Upper lobe of left lung (tissue), 6 donors: ENCODE measurements at regions not wholly inside any gene's neighbourhood (a gene's known extent, or its start where the extent isn't known, plus 50 kb on each side); places are given as distances from the start of the nearest gene placed in this dataset.

Experiments used
- ATAC-seq, 2 donors: fragments of 200-7000 bp; cut with Tn5 transposase; one replicate each; pipeline ENCODE4 v1.9.1; 2022; ENCODE audit warnings: mild to moderate bottlenecking in 2 of 2, moderate library complexity in 2 of 2; ENCODE audit not compliant: low FRiP score in 2 of 2
- DNase-seq, 2 donors: peaks; one replicate each; pipeline ENCODE4 v3.0.0-alpha.2; 2019 to 2020
- H3K27ac ChIP-seq, 4 donors: fragments of 200-600 bp; sonication (generic); one replicate each; pipeline ENCODE4 v1.5.1; 2016 to 2019
- H3K27me3 ChIP-seq, 4 donors: fragments of 200-600 bp; sonication (generic); one replicate each; pipeline ENCODE4 v1.5.1; 2017 to 2019
- H3K36me3 ChIP-seq, 4 donors: fragments of 200-600 bp; sonication (generic); one replicate each; pipeline ENCODE4 v1.5.1; 2016 to 2019
- H3K4me1 ChIP-seq, 4 donors: fragments of 200-600 bp; sonication (generic); one replicate each; pipeline ENCODE4 v1.5.1; 2018 to 2019
- H3K4me3 ChIP-seq, 4 donors: fragments of 200-600 bp; sonication (generic); one replicate each; pipeline ENCODE4 v1.5.1; 2017 to 2019; ENCODE audit warnings: mild to moderate bottlenecking in 2 of 4, moderate library complexity in 1 of 4
- H3K9me3 ChIP-seq, 4 donors: fragments of 200-600 bp; sonication (generic); one replicate each; pipeline ENCODE4 v1.5.1; 2018 to 2019
- EP300 ChIP-seq, 4 donors: sonication (generic); formaldehyde crosslinking; IDR thresholded peaks; one replicate each; pipeline ENCODE4 v1.5.1; 2017; ENCODE audit warnings: antibody characterized with exemption in 4 of 4, control low read depth in 2 of 4
- POLR2A ChIP-seq, 4 donors: fragments of 450-650 bp; IDR thresholded peaks; one replicate each; pipeline ENCODE4 v1.5.1; 2016 to 2017; ENCODE audit warnings: antibody characterized with exemption in 4 of 4, mild to moderate bottlenecking in 2 of 4
- POLR2AphosphoS5 ChIP-seq, 2 donors: sonication (generic); formaldehyde crosslinking; IDR thresholded peaks; one replicate each; pipeline ENCODE4 v1.5.1; 2017; ENCODE audit warnings: antibody characterized with exemption in 2 of 2
- WGBS, 2 donors: methylation state at CpG; one replicate each; pipeline ENCODE4 v1.1.5; 2017 to 2018; 5-methylcytosine and 5-hydroxymethylcytosine counted together
- TF ChIP-seq, protein P1 (sequence below), 6 experiments: fragments of 450-650 bp in 4 of 6; fragments of 200-600 bp in 2 of 6; sonication (generic) in 2 of 6; IDR thresholded peaks; one replicate each; pipeline ENCODE4 v1.5.1; 2016 to 2019; ENCODE audit warnings: antibody characterized with exemption in 6 of 6
- donor health status: DM: no; HTN: no; CAD: no; lungs with moderate emphysema.
- donor health status: DM: no; HTN: yes; CAD: no; lungs with severe emphysema.

DNA sequence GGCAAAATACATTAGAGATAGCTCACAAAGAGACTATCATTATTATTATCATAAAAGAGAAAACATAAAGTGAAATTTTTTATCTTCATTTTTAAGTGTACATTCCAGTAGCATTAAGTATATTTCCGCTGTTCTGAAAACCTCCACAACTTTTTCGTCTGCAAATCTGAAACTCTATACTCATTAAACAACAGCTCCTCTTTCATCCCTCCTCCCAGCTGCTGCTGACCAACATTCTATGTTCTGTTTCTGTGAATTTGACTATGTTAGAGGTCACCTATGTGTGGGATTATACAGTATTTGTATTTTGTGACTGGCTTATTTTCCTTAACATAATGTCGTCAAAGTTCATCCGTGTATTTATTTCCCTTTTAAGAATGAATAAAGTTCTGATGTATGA, 429.3 kb upstream of the TPK1 start:
- no peak overlapping the region for H3K27ac ChIP-seq
- H3K27me3 ChIP-seq = no peaks in the 10 kb centered on the region
- H3K4me1 ChIP-seq = no peaks in the 10 kb centered on the region
- H3K36me3 ChIP-seq = no peaks in the 10 kb centered on the region
- no peak for TF ChIP-seq EP300 (IDR thresholded peaks at IDR 0.05)
- TF ChIP-seq POLR2AphosphoS5 (IDR thresholded peaks at IDR 0.05) = no peak
- TF ChIP-seq, protein P1, sequence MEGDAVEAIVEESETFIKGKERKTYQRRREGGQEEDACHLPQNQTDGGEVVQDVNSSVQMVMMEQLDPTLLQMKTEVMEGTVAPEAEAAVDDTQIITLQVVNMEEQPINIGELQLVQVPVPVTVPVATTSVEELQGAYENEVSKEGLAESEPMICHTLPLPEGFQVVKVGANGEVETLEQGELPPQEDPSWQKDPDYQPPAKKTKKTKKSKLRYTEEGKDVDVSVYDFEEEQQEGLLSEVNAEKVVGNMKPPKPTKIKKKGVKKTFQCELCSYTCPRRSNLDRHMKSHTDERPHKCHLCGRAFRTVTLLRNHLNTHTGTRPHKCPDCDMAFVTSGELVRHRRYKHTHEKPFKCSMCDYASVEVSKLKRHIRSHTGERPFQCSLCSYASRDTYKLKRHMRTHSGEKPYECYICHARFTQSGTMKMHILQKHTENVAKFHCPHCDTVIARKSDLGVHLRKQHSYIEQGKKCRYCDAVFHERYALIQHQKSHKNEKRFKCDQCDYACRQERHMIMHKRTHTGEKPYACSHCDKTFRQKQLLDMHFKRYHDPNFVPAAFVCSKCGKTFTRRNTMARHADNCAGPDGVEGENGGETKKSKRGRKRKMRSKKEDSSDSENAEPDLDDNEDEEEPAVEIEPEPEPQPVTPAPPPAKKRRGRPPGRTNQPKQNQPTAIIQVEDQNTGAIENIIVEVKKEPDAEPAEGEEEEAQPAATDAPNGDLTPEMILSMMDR (IDR thresholded peaks at IDR 0.05) = no peak
- no peak for TF ChIP-seq POLR2A (IDR thresholded peaks at IDR 0.05)
- ATAC-seq (no peak), DNase-seq (no peak)
- no peak overlapping the region for H3K4me3 ChIP-seq
- no peaks in the 10 kb centered on the region for H3K9me3 ChIP-seq
- WGBS, 2 donors = 65 to 80% methylated on average over 4 of the region's 4 CpGs

DNA sequence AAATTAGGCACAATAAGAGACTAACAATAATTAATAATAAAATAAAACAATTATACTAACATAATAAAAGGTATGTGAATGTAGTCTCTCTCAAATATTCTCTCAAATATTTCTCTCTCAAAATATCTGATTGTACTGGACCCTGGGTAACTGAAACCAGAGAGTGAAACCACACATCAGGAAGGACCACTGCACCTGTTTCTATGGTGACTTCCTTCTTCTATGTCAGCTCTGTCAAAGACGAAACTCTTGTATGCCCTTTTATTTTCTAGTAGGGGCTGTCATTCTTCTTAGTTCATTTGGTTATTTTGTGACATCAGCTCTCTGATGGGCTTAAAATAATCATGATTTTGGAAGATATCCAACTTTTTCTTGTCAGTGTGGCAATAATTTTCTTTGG, 428.0 kb upstream of the TPK1 start:
- H3K27ac ChIP-seq = no peak overlapping the region
- DNase-seq (no peak), ATAC-seq (no peak)
- H3K27me3 ChIP-seq = no peaks in the 10 kb centered on the region
- no peak for TF ChIP-seq POLR2AphosphoS5 (IDR thresholded peaks at IDR 0.05)
- TF ChIP-seq, protein P1 (IDR thresholded peaks at IDR 0.05) = no peak
- TF ChIP-seq EP300 (IDR thresholded peaks at IDR 0.05) = no peak
- TF ChIP-seq POLR2A (IDR thresholded peaks at IDR 0.05) = no peak
- no peak overlapping the region for H3K4me3 ChIP-seq
- 0% methylated on average over 1 of the region's 1 CpG for WGBS, 2 donors
- H3K36me3 ChIP-seq = no peaks in the 10 kb centered on the region
- no peaks in the 10 kb centered on the region for H3K4me1 ChIP-seq
- no peaks in the 10 kb centered on the region for H3K9me3 ChIP-seq

DNA sequence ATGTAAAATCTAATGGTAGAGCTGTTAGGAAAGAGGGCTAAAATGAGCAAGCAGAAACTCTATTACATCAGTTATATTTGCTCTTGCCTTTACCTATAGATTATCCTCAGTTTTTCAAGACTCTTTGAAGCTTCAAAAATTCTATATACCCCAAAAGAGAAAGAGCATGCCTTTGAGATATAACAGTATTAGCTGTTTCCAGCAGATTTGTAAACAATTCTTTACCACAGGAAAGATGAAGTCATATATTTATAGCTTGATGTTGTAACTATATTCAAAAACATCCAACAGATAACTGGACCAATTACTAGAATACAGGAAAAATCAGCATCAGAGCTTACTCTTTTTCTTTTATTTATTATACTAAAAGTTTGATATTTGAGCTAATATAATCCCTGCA, 416.2 kb upstream of the TPK1 start:
- Histone ChIP-seq H3K4me3 (no peak overlapping the region), H3K9me3 (no peaks in the 10 kb centered on the region), H3K36me3 (no peaks in the 10 kb centered on the region), H3K27me3 (no peaks in the 10 kb centered on the region), H3K4me1 (no peaks in the 10 kb centered on the region), H3K27ac (no peak overlapping the region)
- ATAC-seq (no peak), DNase-seq (no peak)
- TF ChIP-seq, protein P1 (IDR thresholded peaks at IDR 0.05) = no peak
- no peak for TF ChIP-seq POLR2AphosphoS5 (IDR thresholded peaks at IDR 0.05)
- no peak for TF ChIP-seq POLR2A (IDR thresholded peaks at IDR 0.05)
- TF ChIP-seq EP300 (IDR thresholded peaks at IDR 0.05) = no peak

DNA sequence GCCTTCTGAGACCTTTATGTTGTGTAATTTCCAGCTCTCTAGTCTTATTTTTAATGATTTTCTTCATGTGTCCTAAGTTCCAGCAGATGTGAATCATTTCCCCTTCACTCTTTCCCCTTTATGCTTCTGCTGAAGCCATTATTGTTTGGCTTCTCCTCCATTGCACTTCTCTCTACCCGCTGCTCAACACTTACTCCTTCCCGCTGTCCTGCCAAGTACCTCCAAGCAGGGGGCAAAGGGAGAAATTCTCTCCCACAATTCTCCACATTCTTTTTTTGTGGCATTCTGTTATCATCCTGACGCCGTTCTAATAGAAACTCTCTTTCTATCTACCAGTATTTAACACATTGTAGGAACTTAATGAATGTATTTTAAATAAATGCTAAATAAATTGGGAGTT, 388.9 kb upstream of the TPK1 start:
- 46 to 60% methylated on average over 4 of the region's 4 CpGs for WGBS, 2 donors
- Histone ChIP-seq H3K4me3 (no peak overlapping the region), H3K36me3 (no peaks in the 10 kb centered on the region), H3K9me3 (no peaks in the 10 kb centered on the region), H3K4me1 (no peaks in the 10 kb centered on the region), H3K27ac (no peak overlapping the region), H3K27me3 (no peaks in the 10 kb centered on the region)
- TF ChIP-seq POLR2AphosphoS5 (IDR thresholded peaks at IDR 0.05) = no peak
- TF ChIP-seq EP300 (IDR thresholded peaks at IDR 0.05) = no peak
- no peak for TF ChIP-seq POLR2A (IDR thresholded peaks at IDR 0.05)
- TF ChIP-seq, protein P1 (IDR thresholded peaks at IDR 0.05) = no peak
- ATAC-seq (no peak), DNase-seq (no peak)

DNA sequence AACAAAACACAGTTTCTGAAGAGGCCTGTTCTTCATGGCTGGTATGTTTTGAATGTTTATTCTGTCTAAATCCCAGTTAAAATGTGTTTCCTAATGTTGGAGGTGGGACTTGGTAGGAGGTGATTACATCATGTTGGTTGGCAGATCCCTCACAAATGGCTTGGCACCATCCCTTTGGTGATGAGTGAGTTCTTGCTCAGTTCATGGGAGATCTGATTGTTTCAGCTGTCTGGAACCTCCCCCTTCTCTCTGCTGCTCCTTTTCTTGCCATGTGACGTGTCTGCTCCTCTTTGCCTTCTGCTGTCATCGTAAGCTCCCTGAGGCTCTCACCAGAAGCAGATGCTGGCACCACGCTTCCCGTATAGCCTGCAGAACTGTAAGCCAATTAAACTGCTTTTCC, 383.6 kb upstream of the TPK1 start:
- Histone ChIP-seq H3K36me3 (no peaks in the 10 kb centered on the region), H3K27ac (no peak overlapping the region), H3K9me3 (no peaks in the 10 kb centered on the region), H3K27me3 (no peaks in the 10 kb centered on the region), H3K4me3 (no peak overlapping the region), H3K4me1 (no peaks in the 10 kb centered on the region)
- WGBS, 2 donors = 74 to 83% methylated on average over 4 of the region's 4 CpGs
- DNase-seq (no peak), ATAC-seq (no peak)
- no peak for TF ChIP-seq POLR2AphosphoS5 (IDR thresholded peaks at IDR 0.05)
- TF ChIP-seq, protein P1 (IDR thresholded peaks at IDR 0.05) = no peak
- TF ChIP-seq POLR2A (IDR thresholded peaks at IDR 0.05) = no peak
- no peak for TF ChIP-seq EP300 (IDR thresholded peaks at IDR 0.05)
